Thyroid gland (tissue), 4 donors: ENCODE measurements at regions not wholly inside any gene's neighbourhood (a gene's known extent, or its start where the extent isn't known, plus 50 kb on each side); places are given as distances from the start of the nearest gene placed in this dataset.

Source experiments
- DNase-seq, 2 donors: peaks; one replicate each; pipeline ENCODE4 v3.0.0-alpha.2; 2019
- H3K27ac ChIP-seq, 3 donors: fragments of 200-600 bp; sonication (generic); 1 replicate in 2 of 3; 2 replicates in 1 of 3; pipeline ENCODE4 v1.5.1; 2016 to 2019; ENCODE audit warnings: mild to moderate bottlenecking in 1 of 3, moderate library complexity in 1 of 3
- H3K27me3 ChIP-seq: fragments of 200-600 bp; sonication (generic); one replicate; pipeline ENCODE4 v1.5.1; 2019
- H3K36me3 ChIP-seq, 2 donors: fragments of 200-600 bp; sonication (generic); one replicate each; pipeline ENCODE4 v1.5.1; 2016 to 2019
- H3K4me1 ChIP-seq, 2 donors: fragments of 200-600 bp; sonication (generic); one replicate each; pipeline ENCODE4 v1.5.1; 2017 to 2019
- H3K4me3 ChIP-seq, 3 donors: fragments of 200-600 bp; sonication (generic); replicated peaks in 1 of 3; 1 replicate in 2 of 3; 2 replicates in 1 of 3; pipeline ENCODE4 v1.5.1; 2016; ENCODE audit warnings: mild to moderate bottlenecking in 1 of 3
- H3K9me3 ChIP-seq: fragments of 200-600 bp; sonication (generic); one replicate; pipeline ENCODE4 v1.5.1; 2017
- POLR2A ChIP-seq, 2 donors: fragments of 450-650 bp; IDR thresholded peaks; one replicate each; pipeline ENCODE4 v1.6.1; 2017; ENCODE audit warnings: antibody characterized with exemption in 2 of 2, mild to moderate bottlenecking in 2 of 2, moderate library complexity in 1 of 2
- WGBS, 2 donors: methylation state at CpG; one replicate each; pipeline ENCODE4 v1.1.5; 2017; 5-methylcytosine and 5-hydroxymethylcytosine counted together
- intact Hi-C: fragments of 100-400 bp; cut with DNase I; formaldehyde crosslinking; loops from one replicate; pipeline ENCODE4 v1.15.1; 2023
- TF ChIP-seq, protein P1 (sequence below), 6 experiments: fragments of 200-600 bp in 3 of 6; fragments of 450-650 bp in 3 of 6; sonication (generic) in 3 of 6; IDR thresholded peaks; one replicate each; pipeline ENCODE4 v1.5.1; 2016 to 2019; ENCODE audit warnings: antibody characterized with exemption in 6 of 6, mild to moderate bottlenecking in 2 of 6, inconsistent platforms in 1 of 6, moderate library complexity in 1 of 6

DNA sequence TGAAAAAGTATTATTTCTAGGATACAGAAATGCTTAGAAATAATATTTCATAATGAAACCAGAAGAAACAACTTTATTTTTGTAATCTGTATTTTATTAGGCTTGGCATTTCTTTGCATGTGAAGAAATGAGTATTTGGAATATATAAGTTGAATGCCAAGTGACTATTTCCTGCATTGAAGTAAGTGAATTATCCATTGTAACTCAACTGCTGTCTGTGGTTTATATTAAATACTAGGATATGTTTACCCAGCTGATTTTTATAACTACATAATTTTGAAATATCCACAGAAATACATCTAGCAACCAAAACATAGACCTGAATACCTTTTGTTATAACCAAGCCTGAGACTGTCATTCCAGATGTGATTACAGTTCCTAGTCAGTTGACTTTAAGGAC, 207.6 kb downstream of the THBS2 start:
- Histone ChIP-seq H3K27me3 (no peaks in the 10 kb centered on the region), H3K36me3 (no peaks in the 10 kb centered on the region), H3K4me1 (no peaks in the 10 kb centered on the region), H3K4me3 (no peak overlapping the region), H3K9me3 (no peaks in the 10 kb centered on the region), H3K27ac (no peak overlapping the region)
- intact Hi-C loops = no loop called here
- DNase-seq = no peak
- no peak for TF ChIP-seq POLR2A (IDR thresholded peaks at IDR 0.05)
- TF ChIP-seq, protein P1, sequence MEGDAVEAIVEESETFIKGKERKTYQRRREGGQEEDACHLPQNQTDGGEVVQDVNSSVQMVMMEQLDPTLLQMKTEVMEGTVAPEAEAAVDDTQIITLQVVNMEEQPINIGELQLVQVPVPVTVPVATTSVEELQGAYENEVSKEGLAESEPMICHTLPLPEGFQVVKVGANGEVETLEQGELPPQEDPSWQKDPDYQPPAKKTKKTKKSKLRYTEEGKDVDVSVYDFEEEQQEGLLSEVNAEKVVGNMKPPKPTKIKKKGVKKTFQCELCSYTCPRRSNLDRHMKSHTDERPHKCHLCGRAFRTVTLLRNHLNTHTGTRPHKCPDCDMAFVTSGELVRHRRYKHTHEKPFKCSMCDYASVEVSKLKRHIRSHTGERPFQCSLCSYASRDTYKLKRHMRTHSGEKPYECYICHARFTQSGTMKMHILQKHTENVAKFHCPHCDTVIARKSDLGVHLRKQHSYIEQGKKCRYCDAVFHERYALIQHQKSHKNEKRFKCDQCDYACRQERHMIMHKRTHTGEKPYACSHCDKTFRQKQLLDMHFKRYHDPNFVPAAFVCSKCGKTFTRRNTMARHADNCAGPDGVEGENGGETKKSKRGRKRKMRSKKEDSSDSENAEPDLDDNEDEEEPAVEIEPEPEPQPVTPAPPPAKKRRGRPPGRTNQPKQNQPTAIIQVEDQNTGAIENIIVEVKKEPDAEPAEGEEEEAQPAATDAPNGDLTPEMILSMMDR (IDR thresholded peaks at IDR 0.05) = no peak

DNA sequence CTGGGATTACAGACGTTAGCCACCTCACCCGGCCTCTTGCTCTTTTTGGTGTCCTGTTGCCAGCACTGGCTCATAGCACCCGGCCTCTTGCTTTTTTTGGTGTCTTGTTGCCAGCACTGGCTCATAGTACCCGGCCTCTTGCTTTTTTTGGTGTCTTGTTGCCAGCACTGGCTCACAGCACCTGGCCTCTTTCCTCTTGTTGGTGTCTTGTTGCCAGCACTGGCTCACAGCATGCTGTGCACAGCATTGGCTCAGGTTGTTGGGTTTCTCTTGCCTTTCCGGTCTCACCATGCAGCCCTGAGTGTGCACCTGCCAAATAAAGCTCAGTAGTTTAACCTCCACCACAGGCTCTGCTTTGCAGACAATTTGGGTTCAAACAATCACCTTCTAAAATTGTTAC, 208.2 kb downstream of the THBS2 start:
- 63 to 86% methylated on average over 5 of the region's 5 CpGs for WGBS, 2 donors
- Histone ChIP-seq H3K27me3 (no peaks in the 10 kb centered on the region), H3K4me1 (no peaks in the 10 kb centered on the region), H3K9me3 (no peaks in the 10 kb centered on the region), H3K36me3 (no peaks in the 10 kb centered on the region), H3K4me3 (no peak overlapping the region), H3K27ac (no peak overlapping the region)
- TF ChIP-seq POLR2A (IDR thresholded peaks at IDR 0.05) = no peak
- TF ChIP-seq, protein P1 (IDR thresholded peaks at IDR 0.05) = no peak
- peak in 1 of 2 donors; percentile 11 for DNase-seq
- intact Hi-C loops = no loop called here

DNA sequence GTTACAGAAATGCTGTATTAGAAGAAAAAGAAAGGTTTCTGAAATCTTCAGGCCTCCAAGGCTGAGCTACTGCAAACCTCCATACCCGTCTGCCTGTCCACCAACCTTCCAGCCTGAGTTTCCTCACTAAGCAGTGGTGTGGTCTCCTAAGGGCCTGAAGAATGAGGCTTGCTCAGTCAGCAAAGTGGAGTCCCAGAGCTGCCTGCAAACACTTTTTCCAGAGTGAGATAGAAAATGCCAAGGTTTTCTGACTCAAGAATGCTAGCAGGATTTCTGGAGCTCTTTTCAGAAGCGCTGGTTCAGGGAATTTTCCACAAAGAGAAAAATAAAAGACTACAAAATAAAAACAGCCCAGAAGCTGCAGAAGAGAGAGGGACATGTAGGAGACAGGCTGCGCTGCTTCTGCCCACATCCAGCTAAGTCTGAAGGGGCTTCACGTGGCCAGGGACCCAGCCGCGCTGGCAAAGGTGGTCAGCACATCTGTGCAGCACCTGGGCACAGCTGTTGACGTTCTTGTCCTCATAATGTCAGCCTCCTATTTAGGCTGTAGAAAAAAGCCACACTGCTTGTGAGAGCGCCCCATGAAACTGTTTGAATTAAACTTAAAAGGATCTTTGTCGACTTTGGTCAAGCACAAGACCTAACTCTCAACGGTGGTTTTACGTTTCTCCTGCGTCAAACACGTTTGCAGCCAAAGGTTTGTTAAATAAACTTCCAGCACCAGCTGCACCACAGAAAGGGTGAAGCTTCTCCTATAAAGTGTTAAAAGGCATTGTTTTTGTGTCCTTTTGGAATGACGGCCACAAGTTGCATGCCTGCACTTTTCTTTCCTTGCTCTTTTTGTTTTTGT, 209.0 kb downstream of the THBS2 start:
- TF ChIP-seq, protein P1 (IDR thresholded peaks at IDR 0.05) = no peak
- no peak for TF ChIP-seq POLR2A (IDR thresholded peaks at IDR 0.05)
- H3K4me1 ChIP-seq = no peaks in the 10 kb centered on the region
- H3K4me3 ChIP-seq = no peak overlapping the region
- H3K27ac ChIP-seq = no peak overlapping the region
- H3K36me3 ChIP-seq = no peaks in the 10 kb centered on the region
- H3K9me3 ChIP-seq = no peaks in the 10 kb centered on the region
- intact Hi-C loops = no loop called here
- H3K27me3 ChIP-seq = no peaks in the 10 kb centered on the region
- 55% methylated on average over 14 of the region's 14 CpGs for WGBS, 2 donors
- DNase-seq = no peak

DNA sequence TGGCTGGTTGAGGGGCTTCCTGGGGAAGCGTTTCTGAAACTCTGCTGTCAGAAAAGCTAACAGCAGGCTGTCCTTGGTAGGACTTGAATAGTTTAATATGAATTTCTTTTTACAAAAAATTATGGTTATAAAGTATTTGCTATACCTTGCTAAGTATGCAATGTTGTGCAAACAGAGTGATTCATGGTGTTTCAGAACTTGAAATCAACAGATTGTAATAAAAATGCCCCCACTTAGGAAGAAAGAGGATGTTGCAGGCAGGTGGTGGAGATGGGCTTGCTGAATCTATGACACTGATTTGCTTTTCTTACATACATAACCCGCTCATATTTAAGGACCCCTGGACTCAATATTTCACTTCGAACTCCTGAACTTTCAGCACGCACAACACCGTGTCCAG, 211.6 kb downstream of the THBS2 start:
- Histone ChIP-seq H3K4me3 (no peak overlapping the region), H3K27me3 (no peaks in the 10 kb centered on the region), H3K4me1 (no peaks in the 10 kb centered on the region), H3K36me3 (no peaks in the 10 kb centered on the region), H3K27ac (no peak overlapping the region), H3K9me3 (no peaks in the 10 kb centered on the region)
- TF ChIP-seq, protein P1 (IDR thresholded peaks at IDR 0.05) = no peak
- TF ChIP-seq POLR2A (IDR thresholded peaks at IDR 0.05) = no peak
- WGBS, 2 donors = 86% methylated on average over 5 of the region's 5 CpGs
- no peak for DNase-seq
- intact Hi-C loops = no loop called here

DNA sequence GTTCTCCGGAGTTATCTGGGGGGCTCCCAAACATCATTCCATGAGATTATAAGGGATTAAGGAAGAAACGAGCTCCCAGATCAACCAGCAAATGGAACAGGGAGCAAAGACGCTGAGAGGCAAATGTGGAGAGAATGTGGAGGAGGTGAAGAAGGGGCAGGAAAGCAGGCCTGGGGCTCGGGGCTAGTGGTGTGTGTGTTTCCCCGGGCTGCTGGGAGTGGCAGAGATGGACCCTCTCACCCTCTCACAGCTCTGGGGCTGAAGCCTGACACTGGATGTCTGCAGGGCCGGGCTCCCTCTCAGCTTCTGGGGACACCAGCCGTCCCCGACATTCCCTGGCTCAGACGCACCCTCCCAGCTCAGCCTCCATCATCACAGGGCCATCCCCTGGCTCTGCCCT, 212.6 kb downstream of the THBS2 start:
- H3K36me3 ChIP-seq = no peaks in the 10 kb centered on the region
- no peaks in the 10 kb centered on the region for H3K9me3 ChIP-seq
- DNase-seq = no peak
- 74 to 86% methylated on average over 9 of the region's 9 CpGs for WGBS, 2 donors
- no peaks in the 10 kb centered on the region for H3K27me3 ChIP-seq
- no peaks in the 10 kb centered on the region for H3K4me1 ChIP-seq
- no peak for TF ChIP-seq POLR2A (IDR thresholded peaks at IDR 0.05)
- TF ChIP-seq, protein P1 (IDR thresholded peaks at IDR 0.05) = no peak
- no peak overlapping the region for H3K27ac ChIP-seq
- H3K4me3 ChIP-seq = no peak overlapping the region
- intact Hi-C loops = no loop called here
